ENCODE measurements at regions not wholly inside any gene's neighbourhood (a gene's known extent, or its start where the extent isn't known, plus 50 kb on each side); places are given as distances from the start of the nearest gene placed in this dataset.

GRCh38 chr22:49449811-49450446 lies 377.7 kb downstream of the BRD1 start:
- no peaks in the 10 kb centered on the region for H3K4me1 ChIP-seq (ENCODE audit: insufficient read depth, low read length)
- no peak overlapping the region for H3K4me3 ChIP-seq (ENCODE audit: low read length)
- H3K9me3 ChIP-seq (ENCODE audit: low read depth, low read length), result no peaks in the 10 kb centered on the region
- peaks cover 5% of the 10 kb centered on the region for H3K27me3 ChIP-seq (ENCODE audit: insufficient read depth, low read length)

- H3K4me1 ChIP-seq (ENCODE audit: insufficient read depth, low read length), result no peaks in the 10 kb centered on the region
- peaks cover 5% of the 10 kb centered on the region for H3K27me3 ChIP-seq (ENCODE audit: insufficient read depth, low read length)
- no peak overlapping the region for H3K4me3 ChIP-seq (ENCODE audit: low read length)
- no peaks in the 10 kb centered on the region for H3K9me3 ChIP-seq (ENCODE audit: low read depth, low read length)
Observed at GRCh38 chr22:49449377-49449776, 378.3 kb downstream of the BRD1 start.

GRCh38 chr22:49448526-49448925 lies 379.1 kb downstream of the BRD1 start:
- Histone ChIP-seq H3K27me3 (ENCODE audit: insufficient read depth, low read length) (peaks cover 5% of the 10 kb centered on the region), H3K4me3 (ENCODE audit: low read length) (no peak overlapping the region), H3K9me3 (ENCODE audit: low read depth, low read length) (no peaks in the 10 kb centered on the region), H3K4me1 (ENCODE audit: insufficient read depth, low read length) (no peaks in the 10 kb centered on the region)

DNA sequence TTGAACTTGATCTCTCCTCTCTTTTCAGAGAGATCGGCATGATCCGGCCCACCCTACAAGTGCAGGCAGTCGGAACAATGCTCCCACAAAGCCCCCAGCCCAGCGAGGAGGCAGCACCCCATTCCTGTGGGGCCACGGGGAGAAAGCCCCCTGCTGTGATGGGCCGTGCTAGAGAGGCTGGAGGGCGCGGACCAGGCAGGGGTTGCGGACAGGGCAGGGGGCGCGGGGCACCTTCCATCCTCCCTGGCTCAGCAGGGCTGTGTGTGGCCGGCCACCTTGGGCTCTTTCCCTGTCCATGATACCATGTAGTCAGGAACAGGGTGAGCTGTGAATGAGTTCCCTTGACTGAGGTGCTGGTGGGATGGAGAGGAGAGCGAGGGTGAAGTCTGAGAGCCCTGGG lies 379.8 kb downstream of the BRD1 start:
- Histone ChIP-seq H3K9me3 (ENCODE audit: low read depth, low read length) (no peaks in the 10 kb centered on the region), H3K4me1 (ENCODE audit: insufficient read depth, low read length) (no peaks in the 10 kb centered on the region), H3K4me3 (ENCODE audit: low read length) (no peak overlapping the region), H3K27me3 (ENCODE audit: insufficient read depth, low read length) (peaks cover 5% of the 10 kb centered on the region)

GRCh38 chr22:49446759-49447710 lies 380.6 kb downstream of the BRD1 start:
- Histone ChIP-seq H3K27me3 (ENCODE audit: insufficient read depth, low read length) (peaks cover 5% of the 10 kb centered on the region), H3K4me1 (ENCODE audit: insufficient read depth, low read length) (no peaks in the 10 kb centered on the region), H3K9me3 (ENCODE audit: low read depth, low read length) (no peaks in the 10 kb centered on the region), H3K4me3 (ENCODE audit: low read length) (no peak overlapping the region)

DNA sequence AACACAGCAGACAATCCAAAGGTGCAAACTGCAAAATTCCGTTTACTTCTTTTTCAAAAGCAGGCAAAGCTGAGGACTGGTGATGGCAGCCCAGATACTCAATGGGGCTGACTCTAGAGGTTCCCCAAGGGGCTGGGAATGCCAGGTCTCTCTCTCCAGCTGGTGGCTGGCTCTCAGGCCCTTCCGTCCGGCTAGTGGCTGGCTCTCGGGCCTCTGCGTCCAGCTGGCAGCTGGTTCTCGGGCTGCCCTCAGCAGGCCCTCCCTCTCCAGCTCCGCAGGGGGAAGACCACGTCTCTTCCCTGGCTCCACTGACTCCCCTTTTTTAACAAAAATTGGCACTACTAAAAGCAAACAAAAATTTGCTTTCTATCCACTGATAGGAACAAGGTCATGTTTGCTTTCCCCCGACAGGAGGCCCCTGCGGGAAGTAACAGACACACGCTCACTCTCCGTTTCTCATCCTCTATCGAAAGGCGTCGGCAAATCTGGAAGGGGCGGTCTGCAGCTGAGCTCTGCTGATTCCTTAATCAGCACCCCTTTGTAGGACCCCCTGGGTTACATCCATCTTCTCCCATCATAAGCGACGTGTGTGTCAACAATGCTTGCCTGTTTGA lies 381.4 kb downstream of the BRD1 start:
- Histone ChIP-seq H3K9me3 (ENCODE audit: low read depth, low read length) (no peaks in the 10 kb centered on the region), H3K4me3 (ENCODE audit: low read length) (no peak overlapping the region), H3K4me1 (ENCODE audit: insufficient read depth, low read length) (no peaks in the 10 kb centered on the region), H3K27me3 (ENCODE audit: insufficient read depth, low read length) (peaks cover 5% of the 10 kb centered on the region)

DNA sequence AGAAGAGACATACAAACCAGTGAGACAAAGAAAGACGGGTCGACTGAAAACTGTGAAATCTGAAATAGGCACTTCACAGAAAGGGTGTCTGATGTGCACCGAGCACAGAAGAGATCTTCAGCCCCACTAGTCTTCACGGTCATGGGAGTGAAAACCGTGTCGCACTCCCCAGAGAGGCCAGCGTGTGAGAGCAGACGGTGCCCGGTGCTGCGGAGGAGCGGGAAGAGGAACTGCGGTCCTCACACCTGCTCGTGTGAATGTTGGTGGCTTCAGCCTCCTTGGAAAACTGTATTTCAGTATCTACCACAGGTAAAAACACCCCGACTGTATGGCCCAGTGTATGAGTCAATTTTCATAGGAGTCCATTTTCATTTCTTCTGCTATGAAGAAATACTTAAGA lies 382.9 kb downstream of the BRD1 start:
- H3K4me1 ChIP-seq (ENCODE audit: insufficient read depth, low read length), result no peaks in the 10 kb centered on the region
- no peaks in the 10 kb centered on the region for H3K9me3 ChIP-seq (ENCODE audit: low read depth, low read length)
- H3K27me3 ChIP-seq (ENCODE audit: insufficient read depth, low read length), result no peaks in the 10 kb centered on the region
- H3K4me3 ChIP-seq (ENCODE audit: low read length), result no peak overlapping the region

DNA sequence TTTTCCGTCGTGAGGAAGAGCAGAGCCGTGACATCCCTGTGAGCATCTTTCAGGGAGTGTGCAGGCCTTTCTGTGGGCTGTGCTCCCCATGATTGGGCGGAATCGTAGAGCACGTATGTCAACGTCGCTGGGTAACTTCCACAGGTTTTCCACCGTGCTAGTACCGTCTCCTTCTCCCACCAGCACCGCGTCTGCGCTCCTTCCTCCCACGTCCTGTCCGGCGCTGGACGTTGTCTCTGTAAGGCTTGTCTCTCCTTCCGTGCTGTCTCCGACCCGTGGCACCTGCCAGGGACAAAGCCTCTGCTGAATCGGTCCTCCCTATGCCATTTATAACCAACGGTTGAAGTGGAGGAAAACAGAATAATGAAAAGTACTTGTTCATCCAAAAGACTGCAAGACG lies 386.7 kb downstream of the BRD1 start:
- no peaks in the 10 kb centered on the region for H3K4me1 ChIP-seq (ENCODE audit: insufficient read depth, low read length)
- no peak overlapping the region for H3K4me3 ChIP-seq (ENCODE audit: low read length)
- no peaks in the 10 kb centered on the region for H3K27me3 ChIP-seq (ENCODE audit: insufficient read depth, low read length)
- H3K9me3 ChIP-seq (ENCODE audit: low read depth, low read length), result no peaks in the 10 kb centered on the region

DNA sequence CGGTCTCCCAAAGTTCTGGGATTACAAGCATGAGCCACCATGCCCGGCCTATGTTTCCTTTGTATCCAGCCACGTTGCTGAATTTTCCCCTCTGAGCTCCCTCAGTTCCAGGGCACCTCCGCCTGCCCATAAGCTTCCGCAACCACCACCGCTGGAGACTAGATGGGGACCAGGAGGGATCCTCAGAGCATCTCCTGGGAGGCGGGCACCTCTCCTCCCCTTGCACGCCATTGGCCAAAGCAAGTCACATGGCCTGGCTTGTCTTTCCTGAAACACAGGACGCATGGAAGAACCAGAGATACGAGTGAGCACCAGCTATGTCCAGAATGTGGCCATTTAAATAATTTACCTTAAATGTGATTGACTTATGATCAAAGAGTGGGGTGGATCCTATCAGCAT lies 388.3 kb downstream of the BRD1 start:
- Histone ChIP-seq H3K27me3 (ENCODE audit: insufficient read depth, low read length) (no peaks in the 10 kb centered on the region), H3K4me1 (ENCODE audit: insufficient read depth, low read length) (no peaks in the 10 kb centered on the region)

DNA sequence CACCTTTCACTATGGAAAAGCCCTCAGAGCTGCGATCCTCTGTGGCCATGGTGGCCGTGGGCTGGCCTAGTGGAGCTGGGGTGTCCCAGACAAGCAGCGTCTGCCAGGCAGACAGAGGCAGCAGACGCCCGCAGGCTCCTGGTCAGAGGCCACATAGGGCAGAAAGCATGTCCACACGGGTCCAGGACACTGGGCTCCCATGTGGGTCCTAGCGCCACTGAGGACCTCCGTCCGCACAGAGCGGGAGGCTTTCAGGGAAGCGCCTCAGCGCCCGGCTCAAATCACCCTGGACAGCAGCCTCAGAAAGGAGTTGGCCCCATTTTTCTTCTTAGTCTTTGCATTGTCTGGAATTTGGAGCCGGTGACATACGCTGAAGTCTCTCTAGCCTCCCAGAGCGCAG lies 389.7 kb downstream of the BRD1 start:
- no peaks in the 10 kb centered on the region for H3K9me3 ChIP-seq (ENCODE audit: low read depth, low read length)
- no peak overlapping the region for H3K4me3 ChIP-seq (ENCODE audit: low read length)
- no peaks in the 10 kb centered on the region for H3K4me1 ChIP-seq (ENCODE audit: insufficient read depth, low read length)
- H3K27me3 ChIP-seq (ENCODE audit: insufficient read depth, low read length), result no peaks in the 10 kb centered on the region

More for the DNA sequence above, 388.3 kb downstream of the BRD1 start:
- H3K4me3 ChIP-seq (ENCODE audit: low read length), result no peak overlapping the region
- H3K9me3 ChIP-seq (ENCODE audit: low read depth, low read length), result no peaks in the 10 kb centered on the region

- no peaks in the 10 kb centered on the region for H3K4me1 ChIP-seq (ENCODE audit: insufficient read depth, low read length)
- H3K27me3 ChIP-seq (ENCODE audit: insufficient read depth, low read length), result no peaks in the 10 kb centered on the region
- H3K4me3 ChIP-seq (ENCODE audit: low read length), result no peak overlapping the region
- no peaks in the 10 kb centered on the region for H3K9me3 ChIP-seq (ENCODE audit: low read depth, low read length)
Observed at GRCh38 chr22:49437356-49437755, 390.3 kb downstream of the BRD1 start.

DNA sequence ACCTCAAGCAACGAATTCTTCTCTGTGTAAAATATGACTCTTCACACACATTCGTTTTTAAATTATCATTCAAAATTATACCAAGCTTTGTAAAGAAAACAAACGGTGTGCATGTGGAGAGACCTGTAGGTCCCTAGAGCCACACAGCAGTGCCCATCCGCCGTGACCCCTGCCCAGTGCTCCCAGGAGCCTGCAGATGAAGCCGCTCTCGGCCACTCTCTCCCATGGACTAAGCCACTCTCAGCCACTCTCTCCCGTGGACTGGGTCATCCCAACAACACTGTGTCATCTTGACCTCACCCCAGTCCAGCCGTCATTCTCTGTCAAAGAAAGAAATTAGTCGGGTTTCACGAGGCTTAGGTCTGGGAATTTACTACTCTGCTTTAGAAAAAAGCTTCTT lies 391.6 kb downstream of the BRD1 start:
- no peak overlapping the region for H3K4me3 ChIP-seq (ENCODE audit: low read length)
- H3K27me3 ChIP-seq (ENCODE audit: insufficient read depth, low read length), result no peaks in the 10 kb centered on the region
- peaks cover 5% of the 10 kb centered on the region for H3K4me1 ChIP-seq (ENCODE audit: insufficient read depth, low read length)
- no peaks in the 10 kb centered on the region for H3K9me3 ChIP-seq (ENCODE audit: low read depth, low read length)

DNA sequence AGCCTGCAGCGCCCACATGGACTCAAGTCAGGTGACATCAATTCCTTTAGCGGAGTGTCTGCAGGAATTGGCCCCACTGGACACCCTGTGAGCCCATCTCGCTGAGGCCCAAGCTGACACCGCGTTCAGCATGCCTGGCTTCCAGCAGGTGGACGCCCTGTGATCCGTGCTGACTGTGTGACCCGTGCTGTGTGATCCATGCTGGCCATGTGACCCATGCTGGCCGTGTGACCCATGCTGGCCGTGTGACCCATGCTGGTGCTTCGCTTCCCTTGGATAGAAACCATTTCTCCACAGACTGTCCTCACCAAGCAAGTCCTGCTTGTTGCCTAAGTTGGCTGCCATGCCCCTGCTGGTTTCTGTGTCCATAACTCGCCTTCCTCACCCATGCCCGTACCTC lies 392.1 kb downstream of the BRD1 start:
- Histone ChIP-seq H3K27me3 (ENCODE audit: insufficient read depth, low read length) (no peaks in the 10 kb centered on the region), H3K4me1 (ENCODE audit: insufficient read depth, low read length) (peaks cover 5% of the 10 kb centered on the region), H3K9me3 (ENCODE audit: low read depth, low read length) (no peaks in the 10 kb centered on the region), H3K4me3 (ENCODE audit: low read length) (no peak overlapping the region)

DNA sequence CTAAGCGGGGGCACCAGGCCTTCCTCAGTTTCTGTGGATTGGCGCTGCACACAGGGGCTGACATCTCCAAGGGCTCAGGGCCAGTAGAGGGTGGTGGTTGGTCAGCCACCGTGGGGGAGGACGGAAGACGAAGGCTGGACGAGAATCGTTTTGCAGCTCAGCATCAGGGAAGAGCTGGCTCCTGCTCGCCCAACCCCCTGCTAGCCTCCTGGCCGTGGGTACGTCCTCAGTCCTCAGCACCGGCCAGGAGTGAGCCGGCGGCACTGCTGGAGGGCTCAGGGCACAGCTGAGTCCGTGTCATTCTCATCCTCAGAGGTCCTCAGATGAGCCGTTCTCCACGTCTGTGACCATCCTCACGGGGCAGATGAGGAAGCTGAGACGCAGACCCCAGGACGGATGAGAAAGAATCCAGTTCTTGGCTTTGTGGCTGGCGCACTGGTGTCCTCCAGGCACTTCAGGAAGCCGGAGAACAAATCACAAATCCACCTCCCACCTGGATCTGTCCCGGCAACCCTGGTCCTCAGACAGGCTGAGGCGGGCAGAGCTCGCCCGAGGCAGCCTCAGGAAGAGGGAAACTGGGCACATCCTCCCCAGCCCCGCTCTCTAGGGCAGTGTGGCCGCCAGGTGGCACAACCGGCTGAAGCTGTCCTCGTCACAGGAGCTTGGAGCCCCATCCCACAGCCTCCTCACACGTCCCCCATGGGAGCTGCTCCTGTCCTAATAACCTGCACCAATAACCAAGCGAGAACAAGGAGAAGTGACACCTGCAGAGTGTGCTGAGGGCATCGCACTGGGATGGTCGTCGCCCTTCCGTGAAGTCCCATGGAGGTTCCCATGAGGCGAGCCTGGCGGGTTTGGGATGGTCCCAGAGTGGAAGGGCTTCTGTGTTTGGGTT lies 393.7 kb downstream of the BRD1 start:
- peaks cover 5% of the 10 kb centered on the region for H3K4me1 ChIP-seq (ENCODE audit: insufficient read depth, low read length)
- no peaks in the 10 kb centered on the region for H3K27me3 ChIP-seq (ENCODE audit: insufficient read depth, low read length)
- H3K9me3 ChIP-seq (ENCODE audit: low read depth, low read length), result no peaks in the 10 kb centered on the region
- no peak overlapping the region for H3K4me3 ChIP-seq (ENCODE audit: low read length)

All from mononuclear cell (primary cell).